LNCaP clone FGC (cell line): ENCODE measurements at regions not wholly inside any gene's neighbourhood (a gene's known extent, or its start where the extent isn't known, plus 50 kb on each side); places are given as distances from the start of the nearest gene placed in this dataset.

Experiments
- DNase-seq: peaks from one replicate; pipeline ENCODE4 v3.0.0-alpha.2; 2011; ENCODE audit warnings: low read depth
- H3K4me3 ChIP-seq: 2 replicates; pipeline ENCODE4 v1.5.1; 2011; ENCODE audit warnings: mild to moderate bottlenecking, low read depth, low read length, control low read depth
- TF ChIP-seq, protein P1 (sequence below): IDR thresholded peaks from 2 replicates; pipeline ENCODE4 v1.5.1; 2012; ENCODE audit warnings: mild to moderate bottlenecking; ENCODE audit not compliant: control insufficient read depth, insufficient read depth; ENCODE audit errors: extremely low read depth

DNA sequence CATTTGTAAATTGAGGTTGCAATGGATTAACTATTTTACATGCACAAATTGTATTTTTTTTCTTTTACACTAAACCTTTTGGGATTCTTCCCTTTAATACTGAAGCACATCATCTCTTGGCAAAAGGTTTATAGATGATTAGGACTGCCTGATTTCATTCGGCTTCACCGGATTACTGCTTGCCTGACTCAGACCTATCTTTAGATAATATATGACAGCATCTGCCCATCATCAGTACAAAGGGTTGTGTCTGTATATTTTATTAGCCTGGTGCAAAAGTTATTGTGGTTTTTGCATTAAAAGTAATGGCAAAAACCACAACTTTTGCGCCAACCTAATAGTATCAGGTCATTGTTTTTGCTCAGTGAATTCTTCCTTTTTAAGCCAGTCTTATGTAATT, 316.2 kb upstream of the HTR2A start:
- no peak for DNase-seq
- H3K4me3 ChIP-seq, result no peak overlapping the region
- TF ChIP-seq, protein P1, sequence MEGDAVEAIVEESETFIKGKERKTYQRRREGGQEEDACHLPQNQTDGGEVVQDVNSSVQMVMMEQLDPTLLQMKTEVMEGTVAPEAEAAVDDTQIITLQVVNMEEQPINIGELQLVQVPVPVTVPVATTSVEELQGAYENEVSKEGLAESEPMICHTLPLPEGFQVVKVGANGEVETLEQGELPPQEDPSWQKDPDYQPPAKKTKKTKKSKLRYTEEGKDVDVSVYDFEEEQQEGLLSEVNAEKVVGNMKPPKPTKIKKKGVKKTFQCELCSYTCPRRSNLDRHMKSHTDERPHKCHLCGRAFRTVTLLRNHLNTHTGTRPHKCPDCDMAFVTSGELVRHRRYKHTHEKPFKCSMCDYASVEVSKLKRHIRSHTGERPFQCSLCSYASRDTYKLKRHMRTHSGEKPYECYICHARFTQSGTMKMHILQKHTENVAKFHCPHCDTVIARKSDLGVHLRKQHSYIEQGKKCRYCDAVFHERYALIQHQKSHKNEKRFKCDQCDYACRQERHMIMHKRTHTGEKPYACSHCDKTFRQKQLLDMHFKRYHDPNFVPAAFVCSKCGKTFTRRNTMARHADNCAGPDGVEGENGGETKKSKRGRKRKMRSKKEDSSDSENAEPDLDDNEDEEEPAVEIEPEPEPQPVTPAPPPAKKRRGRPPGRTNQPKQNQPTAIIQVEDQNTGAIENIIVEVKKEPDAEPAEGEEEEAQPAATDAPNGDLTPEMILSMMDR, result no peak

DNA sequence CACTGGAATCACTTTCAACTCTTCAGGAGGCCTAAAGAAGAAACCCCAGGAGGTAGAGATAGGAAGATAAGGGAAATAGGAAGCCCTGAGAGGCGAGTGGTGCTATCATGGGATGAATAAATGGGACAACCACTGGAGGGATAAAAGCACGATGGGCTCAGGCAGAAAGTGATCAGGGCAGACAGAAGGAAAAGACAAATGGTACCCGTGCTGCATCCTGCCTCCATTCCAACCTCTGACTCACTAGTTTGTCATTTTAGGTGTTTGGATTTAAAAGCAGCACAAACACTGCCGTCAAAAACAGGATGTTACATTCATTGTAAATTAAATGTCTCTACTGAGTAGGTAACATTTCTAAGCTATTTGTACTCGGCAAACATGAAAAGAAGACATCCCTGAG, 314.3 kb upstream of the HTR2A start:
- no peak for DNase-seq
- no peak overlapping the region for H3K4me3 ChIP-seq
- TF ChIP-seq, protein P1, result no peak

DNA sequence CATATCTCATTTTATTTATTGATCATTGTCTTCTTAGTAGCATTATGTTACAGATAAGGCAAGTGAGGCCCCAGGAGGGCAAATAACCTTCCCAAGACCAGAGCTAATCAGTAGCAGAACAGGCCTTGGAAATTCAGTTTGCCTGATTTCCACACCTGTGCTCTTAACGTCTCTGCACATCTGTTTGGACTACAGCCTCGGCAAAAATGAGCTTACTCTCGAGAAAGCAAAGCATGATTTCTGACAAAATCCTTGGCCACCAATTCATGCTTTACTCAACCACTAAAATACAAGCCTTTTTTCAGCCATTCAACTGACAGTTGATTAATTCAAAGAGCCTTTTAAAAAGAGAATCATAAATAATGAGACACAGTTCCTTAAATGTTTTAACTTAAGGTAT, 309.3 kb upstream of the HTR2A start:
- no peak for DNase-seq
- H3K4me3 ChIP-seq, result no peak overlapping the region
- TF ChIP-seq, protein P1, result no peak

DNA sequence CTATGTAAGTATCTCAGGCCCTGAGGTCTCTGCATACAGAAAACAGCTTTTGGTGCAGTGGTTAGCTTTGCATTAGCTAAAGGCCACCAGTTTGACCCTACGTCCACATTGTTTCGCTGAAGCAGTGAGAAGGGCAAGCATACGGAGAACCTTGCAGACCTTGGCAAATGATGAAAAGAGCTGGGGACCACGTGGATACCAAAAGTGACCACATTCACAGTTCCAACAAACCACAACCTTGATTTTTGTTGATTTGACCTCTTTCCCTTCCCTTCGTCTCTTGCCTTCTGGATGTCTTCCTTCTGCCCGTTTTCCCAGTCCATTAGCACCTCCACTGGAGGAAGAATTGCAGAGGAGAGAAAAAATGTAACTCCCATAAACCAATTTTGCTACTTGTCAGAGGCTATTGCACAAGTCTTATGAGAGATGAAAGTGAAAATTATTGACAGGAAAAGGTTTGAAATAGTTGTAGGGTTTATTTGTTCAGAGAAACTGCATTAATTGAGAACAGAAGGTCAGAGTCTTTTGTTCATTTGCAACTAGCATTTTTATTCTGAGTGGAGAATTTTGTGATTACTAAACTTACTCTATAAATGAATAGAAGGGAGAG, 293.9 kb upstream of the HTR2A start:
- TF ChIP-seq, protein P1, result no peak
- DNase-seq, result no peak
- no peak overlapping the region for H3K4me3 ChIP-seq

DNA sequence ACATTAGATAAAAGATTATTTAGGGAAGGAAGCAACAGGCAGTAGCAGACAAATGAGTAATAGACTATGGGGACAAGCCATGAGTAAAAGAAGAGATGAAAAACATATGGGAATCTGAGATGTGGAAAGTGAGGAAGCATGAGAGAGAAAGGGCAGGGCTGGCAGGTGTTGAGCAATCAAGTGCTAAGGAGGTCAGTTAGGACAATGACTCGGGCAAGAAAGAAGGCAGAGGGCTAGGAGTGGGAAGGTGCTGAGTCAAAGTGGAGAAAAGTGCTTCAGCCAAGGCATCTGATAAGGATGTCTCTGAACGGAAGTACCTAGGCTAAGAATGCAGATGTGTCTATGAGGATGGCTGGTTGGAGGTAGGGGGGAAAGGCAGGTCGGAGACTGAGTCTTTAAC, 291.9 kb upstream of the HTR2A start:
- no peak for DNase-seq

DNA sequence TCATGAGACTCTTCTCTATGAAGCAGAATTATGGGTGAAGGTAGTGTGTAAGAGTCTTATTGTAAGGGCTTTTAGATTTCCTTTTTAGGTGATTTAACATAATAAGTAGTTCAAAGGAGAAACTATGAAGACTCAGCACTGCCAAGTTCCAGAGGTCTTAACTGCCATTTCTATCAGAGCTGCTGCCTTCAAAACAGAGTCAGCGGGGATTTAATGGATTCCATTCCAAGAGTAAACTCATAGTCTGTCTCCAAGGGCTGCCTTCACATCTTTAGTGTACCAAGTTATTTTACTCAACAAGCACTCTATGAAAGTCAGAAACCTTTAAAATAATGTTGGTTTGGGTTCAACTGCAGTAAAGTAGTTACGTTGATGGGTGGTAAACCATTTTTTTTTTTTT, 289.6 kb upstream of the HTR2A start:
- no peak overlapping the region for H3K4me3 ChIP-seq
- DNase-seq, result no peak
- TF ChIP-seq, protein P1, result no peak

More for the DNA sequence above, 291.9 kb upstream of the HTR2A start:
- H3K4me3 ChIP-seq, result no peak overlapping the region
- TF ChIP-seq, protein P1, result no peak

DNA sequence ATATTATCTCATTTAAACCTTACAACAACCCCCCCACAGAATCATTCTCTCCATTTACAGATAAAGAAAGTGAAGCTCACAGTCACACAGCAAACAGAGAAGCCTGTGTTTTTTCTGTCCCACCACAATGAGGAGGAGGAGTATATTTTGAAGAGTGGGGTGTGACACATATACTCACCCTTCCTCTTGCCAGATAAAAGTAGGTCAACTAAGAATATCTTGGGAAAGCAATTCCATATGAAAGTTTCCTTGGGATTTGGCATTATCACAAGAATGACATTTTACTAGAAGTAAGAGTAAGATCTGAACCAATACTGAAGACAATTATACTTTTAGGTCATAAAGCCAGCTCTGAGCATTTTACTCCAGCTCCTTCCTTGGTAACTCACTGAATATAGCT, 287.5 kb upstream of the HTR2A start:
- TF ChIP-seq, protein P1, result no peak
- no peak overlapping the region for H3K4me3 ChIP-seq
- no peak for DNase-seq
